Right kidney (tissue), 1 donor: ENCODE measurements at regions not wholly inside any gene's neighbourhood (a gene's known extent, or its start where the extent isn't known, plus 50 kb on each side); places are given as distances from the start of the nearest gene placed in this dataset.

Source experiments
- DNase-seq: peaks from one replicate; pipeline ENCODE4 v3.0.0-alpha.2; 2016

- no peak for DNase-seq
Measured at GRCh38 chr10:71023704-71024283, 135.4 kb upstream of the PCBD1 start.

GRCh38 chr10:71024490-71024889 lies 136.1 kb upstream of the PCBD1 start:
- no peak for DNase-seq

GRCh38 chr10:71025535-71025934 lies 137.2 kb upstream of the PCBD1 start:
- no peak for DNase-seq

- DNase-seq: no peak
Measured at GRCh38 chr10:71028066-71028465, 139.7 kb upstream of the PCBD1 start.

- no peak for DNase-seq
Measured at GRCh38 chr10:71029411-71029892, 141.1 kb upstream of the PCBD1 start.

GRCh38 chr10:71029907-71030306 lies 141.5 kb upstream of the PCBD1 start:
- no peak for DNase-seq

- no peak for DNase-seq
Measured at GRCh38 chr10:71031026-71031425, 142.7 kb upstream of the PCBD1 start.

GRCh38 chr10:71031603-71032002 lies 143.2 kb upstream of the PCBD1 start:
- no peak for DNase-seq

GRCh38 chr10:71032887-71033286 lies 144.5 kb upstream of the PCBD1 start:
- DNase-seq: no peak

GRCh38 chr10:71033396-71033980 lies 145.1 kb upstream of the PCBD1 start:
- no peak for DNase-seq

- peak; percentile 42 for DNase-seq
Measured at GRCh38 chr10:71035511-71036296, 147.3 kb upstream of the PCBD1 start.

- DNase-seq: peak; percentile 41
Measured at GRCh38 chr10:71036297-71036966, 148.1 kb upstream of the PCBD1 start.

GRCh38 chr10:71038091-71038633 lies 149.8 kb upstream of the PCBD1 start:
- no peak for DNase-seq

- DNase-seq: no peak
Measured at GRCh38 chr10:71038921-71039320, 150.6 kb upstream of the PCBD1 start.

GRCh38 chr10:71039551-71039950 lies 151.2 kb upstream of the PCBD1 start:
- no peak for DNase-seq

GRCh38 chr10:71040343-71040742 lies 152.0 kb upstream of the PCBD1 start:
- no peak for DNase-seq

GRCh38 chr10:71040846-71041605 lies 152.7 kb upstream of the PCBD1 start:
- no peak for DNase-seq

- DNase-seq: no peak
Measured at GRCh38 chr10:71042216-71042615, 153.9 kb upstream of the PCBD1 start.

GRCh38 chr10:71042699-71043098 lies 154.3 kb upstream of the PCBD1 start:
- DNase-seq: no peak

GRCh38 chr10:71043858-71044257 lies 155.5 kb upstream of the PCBD1 start:
- DNase-seq: no peak

GRCh38 chr10:71044720-71045119 lies 156.4 kb upstream of the PCBD1 start:
- DNase-seq: no peak

GRCh38 chr10:71045204-71045809 lies 156.9 kb upstream of the PCBD1 start:
- peak; percentile 50 for DNase-seq
